ENCODE measurements at regions not wholly inside any gene's neighbourhood (a gene's known extent, or its start where the extent isn't known, plus 50 kb on each side); places are given as distances from the start of the nearest gene placed in this dataset.
"Not testable (repeated sequence)": the region's sequence is repeated elsewhere in the genome, so short reads cannot be mapped to it uniquely, and the experiment has no call there.

- intact Hi-C loops (cut with DNase I): no loop called here
- H3K4me3 ChIP-seq: no peak overlapping the region
- WGBS, 2 donors: 66 to 67% methylated on average over 14 of the region's 14 CpGs
- no peak overlapping the region for H3K27ac ChIP-seq
- DNase-seq (no peak), ATAC-seq (no peak)
- no peaks in the 10 kb centered on the region for H3K4me1 ChIP-seq
- H3K9me3 ChIP-seq: no peaks in the 10 kb centered on the region
- H3K36me3 ChIP-seq: no peaks in the 10 kb centered on the region
- TF ChIP-seq, protein P1, sequence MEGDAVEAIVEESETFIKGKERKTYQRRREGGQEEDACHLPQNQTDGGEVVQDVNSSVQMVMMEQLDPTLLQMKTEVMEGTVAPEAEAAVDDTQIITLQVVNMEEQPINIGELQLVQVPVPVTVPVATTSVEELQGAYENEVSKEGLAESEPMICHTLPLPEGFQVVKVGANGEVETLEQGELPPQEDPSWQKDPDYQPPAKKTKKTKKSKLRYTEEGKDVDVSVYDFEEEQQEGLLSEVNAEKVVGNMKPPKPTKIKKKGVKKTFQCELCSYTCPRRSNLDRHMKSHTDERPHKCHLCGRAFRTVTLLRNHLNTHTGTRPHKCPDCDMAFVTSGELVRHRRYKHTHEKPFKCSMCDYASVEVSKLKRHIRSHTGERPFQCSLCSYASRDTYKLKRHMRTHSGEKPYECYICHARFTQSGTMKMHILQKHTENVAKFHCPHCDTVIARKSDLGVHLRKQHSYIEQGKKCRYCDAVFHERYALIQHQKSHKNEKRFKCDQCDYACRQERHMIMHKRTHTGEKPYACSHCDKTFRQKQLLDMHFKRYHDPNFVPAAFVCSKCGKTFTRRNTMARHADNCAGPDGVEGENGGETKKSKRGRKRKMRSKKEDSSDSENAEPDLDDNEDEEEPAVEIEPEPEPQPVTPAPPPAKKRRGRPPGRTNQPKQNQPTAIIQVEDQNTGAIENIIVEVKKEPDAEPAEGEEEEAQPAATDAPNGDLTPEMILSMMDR (IDR thresholded peaks at IDR 0.05): no peak
- peaks cover 0 to 20% (median 10%) of the 10 kb centered on the region in 7 donors for H3K27me3 ChIP-seq
These were observed 108.6 kb downstream of the RPLP1 start for GRCh38 chr15:69561071-69561784.

DNA sequence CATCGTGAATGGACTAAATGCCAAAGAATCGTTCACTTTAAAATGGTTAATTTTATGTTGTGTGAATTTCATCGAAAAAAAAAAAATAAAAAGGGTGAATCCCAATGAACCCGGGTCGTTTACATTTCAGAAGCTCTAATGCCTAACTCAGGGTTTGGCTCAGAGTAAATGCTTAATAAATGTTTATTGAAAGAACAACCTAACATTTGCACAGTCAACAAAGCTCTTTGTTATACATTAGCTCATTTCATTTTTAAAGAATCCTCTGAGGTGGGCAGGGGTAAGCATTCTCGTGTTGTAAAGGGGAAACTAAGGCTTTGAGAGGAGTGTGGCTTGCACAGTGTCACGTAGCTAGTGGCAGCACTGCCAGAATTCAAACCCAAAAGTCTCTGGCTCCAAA is 109.5 kb downstream of the RPLP1 start:
- no peaks in the 10 kb centered on the region for H3K9me3 ChIP-seq
- peaks cover 0 to 20% (median 10%) of the 10 kb centered on the region in 7 donors for H3K27me3 ChIP-seq
- H3K36me3 ChIP-seq: no peaks in the 10 kb centered on the region
- ATAC-seq (no peak), DNase-seq (no peak)
- 74 to 84% methylated on average over 7 of the region's 7 CpGs for WGBS, 2 donors
- intact Hi-C loops (cut with DNase I): no loop called here
- TF ChIP-seq, protein P1 (IDR thresholded peaks at IDR 0.05): no peak
- H3K4me3 ChIP-seq: no peak overlapping the region
- no peaks in the 10 kb centered on the region for H3K4me1 ChIP-seq
- no peak overlapping the region for H3K27ac ChIP-seq

- ATAC-seq: no peak
- H3K27ac ChIP-seq: no peak overlapping the region
- no peak overlapping the region for H3K4me3 ChIP-seq
- TF ChIP-seq, protein P1 (IDR thresholded peaks at IDR 0.05): no peak
- 86 to 93% methylated on average over 4 of the region's 4 CpGs for WGBS, 2 donors
- no peaks in the 10 kb centered on the region for H3K36me3 ChIP-seq
- DNase-seq: no peak
- peaks cover 0 to 20% (median 10%) of the 10 kb centered on the region in 7 donors for H3K27me3 ChIP-seq
- no peaks in the 10 kb centered on the region for H3K4me1 ChIP-seq
- H3K9me3 ChIP-seq: no peaks in the 10 kb centered on the region
- intact Hi-C loops (cut with DNase I): no loop called here
These were observed 109.9 kb downstream of the RPLP1 start for GRCh38 chr15:69562564-69562963.

- H3K9me3 ChIP-seq: no peaks in the 10 kb centered on the region
- ATAC-seq: no peak
- H3K27me3 ChIP-seq: peaks cover 0 to 20% (median 10%) of the 10 kb centered on the region in 7 donors
- no peak overlapping the region for H3K4me3 ChIP-seq
- WGBS, 2 donors: 80 to 85% methylated on average over 9 of the region's 9 CpGs
- H3K4me1 ChIP-seq: no peaks in the 10 kb centered on the region
- H3K36me3 ChIP-seq: no peaks in the 10 kb centered on the region
- H3K27ac ChIP-seq: no peak overlapping the region
- no peak for DNase-seq
- TF ChIP-seq, protein P1 (IDR thresholded peaks at IDR 0.05): no peak
- intact Hi-C loops (cut with DNase I): no loop called here
These were observed 112.5 kb downstream of the RPLP1 start for GRCh38 chr15:69565066-69565655.

- H3K9me3 ChIP-seq; ATAC-seq; H3K4me1 ChIP-seq; DNase-seq; H3K27me3 ChIP-seq; H3K36me3 ChIP-seq; intact Hi-C loops (cut with DNase I); H3K4me3 ChIP-seq; H3K27ac ChIP-seq: not testable (repeated sequence)
- 93 to 95% methylated on average over 31 of the region's 31 CpGs for WGBS, 2 donors
These were observed 114.7 kb downstream of the RPLP1 start for GRCh38 chr15:69567238-69567760.

All from heart right ventricle (tissue), 16 donors.